ENCODE measurements at regions not wholly inside any gene's neighbourhood (a gene's known extent, or its start where the extent isn't known, plus 50 kb on each side); places are given as distances from the start of the nearest gene placed in this dataset.

DNA sequence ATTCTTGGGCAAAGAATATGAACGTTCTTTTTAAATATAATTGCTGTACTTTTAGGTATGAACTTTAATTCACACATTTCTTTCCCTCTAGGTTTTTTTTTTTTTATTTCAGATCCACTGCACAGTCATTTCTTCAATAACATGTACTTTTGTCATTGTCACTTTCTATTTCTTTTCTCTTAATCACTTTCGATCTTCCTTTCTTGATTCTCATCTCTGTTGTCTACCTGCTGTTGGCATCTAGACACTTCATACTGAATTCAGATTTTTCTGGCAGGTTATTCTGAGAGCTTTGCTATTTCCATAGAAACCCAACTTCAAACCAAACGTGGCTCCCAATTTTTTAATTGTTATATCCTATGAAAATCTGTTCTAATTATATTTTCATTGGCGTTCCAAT lies 211.7 kb upstream of the KLF6 start:
- TF ChIP-seq POLR2AphosphoS5 (IDR thresholded peaks at IDR 0.05; ENCODE audit: low read depth, low read length): no peak
- no peak for TF ChIP-seq POLR2A (IDR thresholded peaks at IDR 0.05; ENCODE audit: low read depth, low read length)
- TF ChIP-seq TAF1 (IDR thresholded peaks at IDR 0.05; ENCODE audit: low read depth, low read length): no peak
- no peak for TF ChIP-seq SPI1 (IDR thresholded peaks at IDR 0.05; ENCODE audit: low read depth, low read length)
- no peak for TF ChIP-seq POU2F2 (IDR thresholded peaks at IDR 0.05; ENCODE audit: low read depth, low read length)
- no peak for TF ChIP-seq PAX5 (IDR thresholded peaks at IDR 0.05; ENCODE audit: insufficient read depth, low read length, severe bottlenecking)
